Subcutaneous abdominal adipose tissue (tissue), 5 donors: ENCODE measurements at regions not wholly inside any gene's neighbourhood (a gene's known extent, or its start where the extent isn't known, plus 50 kb on each side); places are given as distances from the start of the nearest gene placed in this dataset.
"Not testable (repeated sequence)": the region's sequence is repeated elsewhere in the genome, so short reads cannot be mapped to it uniquely, and the experiment has no call there.

Source experiments
- H3K27ac ChIP-seq: one replicate; pipeline ENCODE4 v1.7.0; 2013; ENCODE audit warnings: low read depth, mild to moderate bottlenecking, inconsistent platforms, low read length, moderate library complexity
- H3K27me3 ChIP-seq, 5 donors: one replicate each; pipeline ENCODE4 v1.7.0; 2013; ENCODE audit warnings: low read length in 5 of 5, inconsistent platforms in 1 of 5; ENCODE audit not compliant: control insufficient read depth in 5 of 5, insufficient read depth in 4 of 5
- H3K36me3 ChIP-seq, 5 donors: one replicate each; pipeline ENCODE4 v1.7.0; 2013; ENCODE audit warnings: low read length in 5 of 5; ENCODE audit not compliant: control insufficient read depth in 5 of 5, insufficient read depth in 5 of 5
- H3K4me1 ChIP-seq, 5 donors: one replicate each; pipeline ENCODE4 v1.7.0; 2013; ENCODE audit warnings: low read length in 5 of 5, mild to moderate bottlenecking in 3 of 5, moderate library complexity in 1 of 5; ENCODE audit not compliant: control insufficient read depth in 5 of 5, insufficient read depth in 5 of 5
- H3K4me3 ChIP-seq, 5 donors: one replicate each; pipeline ENCODE4 v1.7.0; 2013; ENCODE audit warnings: low read length in 5 of 5, low read depth in 1 of 5
- H3K9ac ChIP-seq, 5 donors: one replicate each; pipeline ENCODE4 v1.7.0; 2013; ENCODE audit warnings: low read length in 5 of 5, mild to moderate bottlenecking in 4 of 5, moderate library complexity in 3 of 5
- H3K9me3 ChIP-seq, 5 donors: one replicate each; pipeline ENCODE4 v1.7.0; 2013; ENCODE audit warnings: low read length in 5 of 5; ENCODE audit not compliant: control insufficient read depth in 5 of 5
- donor health status: healthy.
- donor health status: healthy.
- donor health status: healthy.
- donor health status: healthy.
- donor health status: healthy.

DNA sequence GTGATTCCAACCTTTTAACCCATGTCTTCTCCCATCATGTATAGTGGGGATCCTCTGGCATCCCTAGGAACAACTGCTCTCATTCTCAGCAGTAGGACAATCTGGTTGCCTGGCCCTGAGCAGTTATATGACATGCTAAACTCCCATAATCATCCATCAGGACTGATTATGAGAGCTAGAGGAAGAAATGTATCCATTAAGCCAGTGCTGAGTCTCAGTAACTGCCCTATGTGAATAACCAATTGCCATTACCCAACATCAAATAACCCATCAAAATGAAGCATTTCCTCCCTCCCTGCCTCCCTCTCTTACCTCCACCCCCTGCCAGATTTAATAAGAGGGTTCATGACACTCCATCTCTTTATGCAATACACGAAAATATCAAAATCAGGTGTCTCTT, 277.6 kb downstream of the NXPE2 start:
- Histone ChIP-seq H3K9ac (no peak overlapping the region), H3K36me3 (no peaks in the 10 kb centered on the region), H3K27ac (no peak overlapping the region), H3K9me3 (peaks cover 4 to 9% (median 4%) of the 10 kb centered on the region in 5 donors), H3K27me3 (peaks cover 0 to 8% (median 0%) of the 10 kb centered on the region in 5 donors), H3K4me1 (no peaks in the 10 kb centered on the region), H3K4me3 (no peak overlapping the region)

DNA sequence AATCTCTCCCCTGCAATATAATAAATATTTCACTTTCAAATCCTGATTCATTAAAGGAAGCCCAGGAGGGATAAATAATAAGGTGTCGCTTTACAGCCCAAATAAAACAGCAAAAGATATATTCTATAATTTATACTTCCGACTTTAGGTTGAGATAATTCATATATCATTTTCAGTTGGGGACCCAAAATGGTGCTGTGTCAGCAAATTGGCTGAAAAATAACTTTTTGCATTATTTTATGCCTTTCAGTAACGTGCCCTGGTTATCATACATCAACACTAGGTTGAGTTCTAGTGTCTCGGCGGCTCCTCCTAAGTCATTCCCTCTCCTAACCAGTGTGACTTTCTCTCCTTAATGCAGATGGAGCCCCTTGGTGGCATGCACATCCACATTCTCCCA, 278.2 kb downstream of the NXPE2 start:
- H3K9me3 ChIP-seq = peaks cover 0 to 2% (median 0%) of the 10 kb centered on the region in 5 donors
- no peak overlapping the region for H3K4me3 ChIP-seq
- H3K36me3 ChIP-seq = no peaks in the 10 kb centered on the region
- no peaks in the 10 kb centered on the region for H3K4me1 ChIP-seq
- no peak overlapping the region for H3K9ac ChIP-seq
- no peak overlapping the region for H3K27ac ChIP-seq
- peaks cover 0 to 8% (median 0%) of the 10 kb centered on the region in 5 donors for H3K27me3 ChIP-seq

- Histone ChIP-seq H3K27me3 (peaks cover 0 to 8% (median 4%) of the 10 kb centered on the region in 5 donors), H3K4me1 (no peaks in the 10 kb centered on the region), H3K9me3 (peaks cover 0 to 4% (median 0%) of the 10 kb centered on the region in 5 donors), H3K4me3 (no peak overlapping the region), H3K36me3 (no peaks in the 10 kb centered on the region), H3K9ac (no peak overlapping the region), H3K27ac (no peak overlapping the region)
These were observed 281.7 kb downstream of the NXPE2 start for GRCh38 chr11:114959953-114960505.

DNA sequence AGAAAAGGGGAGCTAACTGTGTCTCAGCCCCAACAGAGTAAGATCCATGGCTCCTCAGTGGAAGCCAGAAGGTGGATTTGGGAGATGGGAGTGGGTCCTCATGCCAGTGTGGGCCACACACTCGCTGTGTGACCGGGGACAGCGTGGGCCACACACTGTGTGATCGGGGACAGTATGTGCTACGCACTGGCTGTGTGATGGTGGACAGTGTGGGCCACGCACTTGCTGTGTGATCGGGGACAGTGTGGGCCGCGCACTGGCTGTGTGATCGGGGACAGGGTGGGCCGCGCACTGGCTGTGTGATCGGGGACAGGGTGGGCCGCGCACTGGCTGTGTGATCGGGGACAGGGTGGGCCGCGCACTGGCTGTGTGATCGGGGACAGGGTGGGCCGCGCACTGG, 282.5 kb downstream of the NXPE2 start:
- H3K4me1 ChIP-seq, H3K27ac ChIP-seq, H3K27me3 ChIP-seq, H3K9me3 ChIP-seq, H3K9ac ChIP-seq, H3K4me3 ChIP-seq, H3K36me3 ChIP-seq: not testable (repeated sequence)

- Histone ChIP-seq H3K4me3 (no peak overlapping the region), H3K4me1 (no peaks in the 10 kb centered on the region), H3K36me3 (no peaks in the 10 kb centered on the region), H3K9ac (no peak overlapping the region), H3K9me3 (peaks cover 0 to 4% (median 0%) of the 10 kb centered on the region in 5 donors), H3K27ac (no peak overlapping the region), H3K27me3 (peaks cover 0 to 5% (median 2%) of the 10 kb centered on the region in 5 donors)
These were observed 286.4 kb downstream of the NXPE2 start for GRCh38 chr11:114964676-114965214.

DNA sequence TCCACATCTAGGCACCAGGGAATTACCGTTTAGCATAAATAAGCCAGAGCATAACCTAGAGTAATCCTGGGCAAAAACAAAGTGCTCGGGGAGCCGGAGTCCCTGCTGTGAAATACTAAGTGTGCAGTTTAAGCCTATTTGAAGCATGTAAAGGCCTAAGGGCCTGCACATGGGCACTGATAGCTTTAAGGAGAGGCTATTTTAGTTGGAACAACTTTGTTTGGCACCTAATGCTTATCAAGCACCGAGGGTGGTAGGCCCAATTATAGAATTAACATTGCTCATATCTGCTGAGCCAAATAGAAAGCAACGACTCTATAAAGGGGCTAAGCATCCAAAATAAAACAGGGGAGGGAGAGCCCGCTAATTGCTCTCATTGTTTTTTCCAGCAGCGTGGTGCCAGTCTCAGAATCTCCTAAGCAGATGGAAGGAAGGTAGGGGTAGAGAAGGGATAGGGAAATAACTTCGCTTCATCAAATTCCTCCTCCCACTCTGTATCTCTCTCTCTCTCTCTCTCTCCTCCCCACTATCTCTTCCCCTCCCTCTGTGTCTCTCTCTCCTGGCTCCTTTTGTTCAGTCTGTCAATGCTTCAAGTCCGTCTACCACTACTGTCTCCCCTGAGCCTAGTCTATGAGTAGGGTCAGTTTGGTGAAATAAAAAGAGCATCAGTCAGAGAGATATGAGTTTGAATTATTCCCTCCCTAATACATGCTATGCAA, 292.8 kb downstream of the NXPE2 start:
- no peak overlapping the region for H3K9ac ChIP-seq

DNA sequence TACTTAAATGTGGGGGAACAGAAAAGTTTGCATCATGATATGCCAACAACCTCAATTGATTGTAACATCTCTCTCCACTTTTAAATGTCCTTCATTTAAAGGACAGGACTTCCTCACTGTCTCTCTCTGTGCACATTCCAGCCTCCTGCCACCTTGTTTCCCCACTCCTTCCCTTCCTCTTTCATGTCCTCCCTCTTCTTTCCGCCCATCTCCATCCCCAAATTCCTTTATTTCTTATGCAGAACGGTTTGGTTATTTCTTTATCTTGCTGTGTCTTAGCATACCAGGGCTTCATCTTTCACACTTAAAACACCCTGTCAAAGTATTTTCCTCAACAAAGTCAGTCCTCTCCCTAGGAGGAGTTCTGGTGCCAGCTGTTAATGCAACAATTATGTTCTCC, 293.8 kb downstream of the NXPE2 start:
- Histone ChIP-seq H3K4me1 (no peaks in the 10 kb centered on the region), H3K9me3 (no peaks in the 10 kb centered on the region), H3K27ac (no peak overlapping the region), H3K27me3 (peaks cover 0 to 9% (median 3%) of the 10 kb centered on the region in 5 donors), H3K9ac (no peak overlapping the region), H3K4me3 (no peak overlapping the region), H3K36me3 (no peaks in the 10 kb centered on the region)

More for the DNA sequence above, 292.8 kb downstream of the NXPE2 start:
- H3K9me3 ChIP-seq = no peaks in the 10 kb centered on the region
- peaks cover 0 to 9% (median 3%) of the 10 kb centered on the region in 5 donors for H3K27me3 ChIP-seq
- no peak overlapping the region for H3K4me3 ChIP-seq
- H3K27ac ChIP-seq = no peak overlapping the region
- H3K4me1 ChIP-seq = no peaks in the 10 kb centered on the region
- H3K36me3 ChIP-seq = no peaks in the 10 kb centered on the region

GRCh38 chr11:114977651-114978050, 299.3 kb downstream of the NXPE2 start:
- Histone ChIP-seq H3K27ac (no peak overlapping the region), H3K36me3 (no peaks in the 10 kb centered on the region)

GRCh38 chr11:114982141-114982540, 303.8 kb downstream of the NXPE2 start:
- H3K9ac ChIP-seq = no peak overlapping the region
- no peaks in the 10 kb centered on the region for H3K9me3 ChIP-seq

More at GRCh38 chr11:114977651-114978050, 299.3 kb downstream of the NXPE2 start:
- Histone ChIP-seq H3K9me3 (no peaks in the 10 kb centered on the region), H3K4me3 (no peak overlapping the region), H3K27me3 (peaks cover 0 to 14% (median 9%) of the 10 kb centered on the region in 5 donors), H3K9ac (no peak overlapping the region), H3K4me1 (no peaks in the 10 kb centered on the region)

DNA sequence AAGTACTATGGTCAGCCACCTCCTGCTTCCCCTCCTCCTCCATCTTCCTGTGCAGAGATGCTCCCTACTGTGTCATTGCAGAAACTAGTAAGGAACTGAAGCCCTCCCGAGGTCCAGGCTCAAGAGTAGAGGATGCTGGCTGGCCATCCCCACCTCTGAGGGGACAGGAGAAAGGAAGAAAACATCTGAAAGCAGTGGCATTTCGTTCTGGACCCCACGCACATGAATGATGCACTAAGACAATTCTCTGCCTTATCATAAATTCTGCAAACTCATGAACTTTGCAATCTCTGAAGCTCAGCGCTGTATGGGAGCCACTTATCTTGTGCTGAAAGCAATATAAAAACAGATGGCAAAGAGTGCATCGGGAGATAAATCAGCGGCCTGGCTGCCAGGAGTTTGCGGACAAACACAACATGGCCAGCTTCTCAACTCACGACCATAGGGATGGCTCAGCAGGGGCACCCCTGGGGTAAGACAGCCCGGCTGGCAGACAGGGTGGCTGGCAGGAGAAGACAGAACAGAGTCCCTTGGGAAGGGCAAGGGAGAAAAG, 306.4 kb downstream of the NXPE2 start:
- H3K4me1 ChIP-seq = no peaks in the 10 kb centered on the region
- no peaks in the 10 kb centered on the region for H3K9me3 ChIP-seq
- peaks cover 0 to 4% (median 0%) of the 10 kb centered on the region in 5 donors for H3K27me3 ChIP-seq
- H3K36me3 ChIP-seq = no peaks in the 10 kb centered on the region
- no peak overlapping the region for H3K27ac ChIP-seq
- no peak overlapping the region for H3K9ac ChIP-seq
- no peak overlapping the region for H3K4me3 ChIP-seq

More at GRCh38 chr11:114982141-114982540, 303.8 kb downstream of the NXPE2 start:
- Histone ChIP-seq H3K27ac (no peak overlapping the region), H3K36me3 (no peaks in the 10 kb centered on the region), H3K4me1 (no peaks in the 10 kb centered on the region), H3K4me3 (no peak overlapping the region), H3K27me3 (peaks cover 0 to 11% (median 0%) of the 10 kb centered on the region in 5 donors)
